Tibial nerve (tissue), 4 donors: ENCODE measurements at regions not wholly inside any gene's neighbourhood (a gene's known extent, or its start where the extent isn't known, plus 50 kb on each side); places are given as distances from the start of the nearest gene placed in this dataset.

Source experiments
- DNase-seq, 2 donors: peaks; one replicate each; pipeline ENCODE4 v3.0.0-alpha.2; 2019; ENCODE audit warnings: low spot score in 2 of 2
- H3K27ac ChIP-seq, 4 donors: fragments of 200-600 bp; sonication (generic) in 3 of 4; one replicate each; pipeline ENCODE4 v1.5.1; 2017 to 2019; ENCODE audit warnings: mild to moderate bottlenecking in 1 of 4
- H3K27me3 ChIP-seq, 2 donors: fragments of 200-600 bp; sonication (generic) in 1 of 2; one replicate each; pipeline versions ENCODE4 v1.5.1 to v1.6.0; 2017 to 2019
- H3K36me3 ChIP-seq, 3 donors: fragments of 200-600 bp; sonication (generic); one replicate each; pipeline ENCODE4 v1.5.1; 2018 to 2019
- H3K4me1 ChIP-seq, 4 donors: fragments of 200-600 bp; sonication (generic) in 3 of 4; one replicate each; pipeline ENCODE4 v1.5.1; 2017 to 2019
- H3K4me3 ChIP-seq, 4 donors: fragments of 200-600 bp; sonication (generic) in 3 of 4; one replicate each; pipeline ENCODE4 v1.5.1; 2017 to 2019; ENCODE audit warnings: mild to moderate bottlenecking in 1 of 4, moderate library complexity in 1 of 4
- H3K9me3 ChIP-seq, 4 donors: fragments of 200-600 bp; sonication (generic) in 3 of 4; one replicate each; pipeline ENCODE4 v1.5.1; 2017 to 2019
- EP300 ChIP-seq, 2 donors: sonication (generic); formaldehyde crosslinking; IDR thresholded peaks; one replicate each; pipeline ENCODE4 v1.6.1; 2017; ENCODE audit warnings: antibody characterized with exemption in 2 of 2, mild to moderate bottlenecking in 1 of 2
- POLR2A ChIP-seq, 2 donors: fragments of 450-650 bp; IDR thresholded peaks; one replicate each; pipeline ENCODE4 v1.6.1; 2017; ENCODE audit warnings: antibody characterized with exemption in 2 of 2, mild to moderate bottlenecking in 2 of 2, moderate library complexity in 2 of 2
- WGBS, 2 donors: methylation state at CpG; one replicate each; pipeline ENCODE4 v1.1.5; 2018; 5-methylcytosine and 5-hydroxymethylcytosine counted together
- TF ChIP-seq, protein P1 (sequence below), 5 experiments: fragments of 200-600 bp in 3 of 5; fragments of 450-650 bp in 2 of 5; sonication (generic) in 3 of 5; IDR thresholded peaks; one replicate each; pipeline ENCODE4 v1.5.1; 2016 to 2019; ENCODE audit warnings: antibody characterized with exemption in 5 of 5, mild to moderate bottlenecking in 3 of 5, moderate library complexity in 2 of 5

DNA sequence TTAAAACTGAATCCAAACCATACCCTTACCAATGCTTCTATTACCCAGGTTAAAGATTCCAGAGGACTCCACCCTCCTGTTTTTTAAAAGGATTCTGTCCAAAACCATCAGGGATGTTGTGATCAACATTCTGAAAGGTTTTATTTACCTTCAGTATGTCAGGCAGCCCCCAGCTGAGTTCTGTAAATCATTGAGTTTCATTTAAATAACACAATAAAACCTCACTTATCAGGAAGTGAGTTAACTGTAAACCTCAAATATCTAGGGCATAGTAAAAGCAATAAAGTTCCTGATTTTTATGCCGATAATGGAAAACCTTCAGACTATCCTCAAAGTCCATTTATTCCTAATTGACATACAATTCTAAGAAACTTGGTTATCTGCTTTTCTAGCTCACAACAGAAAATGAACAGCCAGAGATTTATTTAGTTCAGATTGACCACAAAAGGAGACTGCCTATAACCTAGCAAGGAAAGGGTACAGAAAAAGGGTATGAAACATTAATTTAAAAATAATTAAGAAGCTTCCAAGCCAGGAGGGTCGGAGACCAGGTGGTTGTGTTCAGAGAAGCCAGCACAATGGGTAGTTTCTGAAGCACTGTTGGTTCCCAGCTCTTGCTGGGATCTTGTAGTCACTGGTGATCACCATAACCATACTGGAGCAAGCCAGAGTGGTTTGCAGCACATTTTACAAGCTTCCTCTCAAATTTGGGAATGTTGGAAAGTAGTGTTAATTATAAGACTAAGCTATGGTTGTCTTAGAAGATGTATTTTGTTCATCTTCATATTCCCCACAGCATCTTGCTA, 336.4 kb upstream of the FMN2 start:
- H3K36me3 ChIP-seq, result no peaks in the 10 kb centered on the region
- H3K9me3 ChIP-seq, result no peaks in the 10 kb centered on the region
- H3K27me3 ChIP-seq, result no peaks in the 10 kb centered on the region
- H3K4me1 ChIP-seq, result no peaks in the 10 kb centered on the region
- no peak for TF ChIP-seq POLR2A (IDR thresholded peaks at IDR 0.05)
- TF ChIP-seq, protein P1, sequence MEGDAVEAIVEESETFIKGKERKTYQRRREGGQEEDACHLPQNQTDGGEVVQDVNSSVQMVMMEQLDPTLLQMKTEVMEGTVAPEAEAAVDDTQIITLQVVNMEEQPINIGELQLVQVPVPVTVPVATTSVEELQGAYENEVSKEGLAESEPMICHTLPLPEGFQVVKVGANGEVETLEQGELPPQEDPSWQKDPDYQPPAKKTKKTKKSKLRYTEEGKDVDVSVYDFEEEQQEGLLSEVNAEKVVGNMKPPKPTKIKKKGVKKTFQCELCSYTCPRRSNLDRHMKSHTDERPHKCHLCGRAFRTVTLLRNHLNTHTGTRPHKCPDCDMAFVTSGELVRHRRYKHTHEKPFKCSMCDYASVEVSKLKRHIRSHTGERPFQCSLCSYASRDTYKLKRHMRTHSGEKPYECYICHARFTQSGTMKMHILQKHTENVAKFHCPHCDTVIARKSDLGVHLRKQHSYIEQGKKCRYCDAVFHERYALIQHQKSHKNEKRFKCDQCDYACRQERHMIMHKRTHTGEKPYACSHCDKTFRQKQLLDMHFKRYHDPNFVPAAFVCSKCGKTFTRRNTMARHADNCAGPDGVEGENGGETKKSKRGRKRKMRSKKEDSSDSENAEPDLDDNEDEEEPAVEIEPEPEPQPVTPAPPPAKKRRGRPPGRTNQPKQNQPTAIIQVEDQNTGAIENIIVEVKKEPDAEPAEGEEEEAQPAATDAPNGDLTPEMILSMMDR (IDR thresholded peaks at IDR 0.05), result no peak
- no peak for TF ChIP-seq EP300 (IDR thresholded peaks at IDR 0.05)
- no peak for DNase-seq
- H3K27ac ChIP-seq, result no peak overlapping the region
- no peak overlapping the region for H3K4me3 ChIP-seq
- WGBS, 2 donors, result 55 to 75% methylated on average over 2 of the region's 2 CpGs

DNA sequence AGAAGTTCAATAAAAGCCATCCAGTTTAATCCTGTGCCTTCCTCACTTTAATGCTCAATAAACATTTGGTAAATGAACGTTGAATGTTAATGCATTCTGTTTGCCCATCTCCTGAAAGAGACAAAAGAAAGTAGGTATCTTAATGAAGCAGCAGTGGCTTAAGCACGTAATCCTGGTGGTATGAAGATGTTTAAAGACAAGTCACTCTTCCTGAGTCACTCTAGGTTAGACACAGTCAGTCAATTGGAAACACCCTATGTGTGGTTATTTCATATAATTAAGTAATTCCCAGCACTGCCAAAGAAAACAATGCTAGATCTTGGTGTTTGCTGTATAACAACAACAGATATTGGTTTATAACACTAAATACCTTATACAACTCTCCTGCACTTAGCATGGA, 334.0 kb upstream of the FMN2 start:
- no peak overlapping the region for H3K27ac ChIP-seq
- H3K4me1 ChIP-seq, result no peaks in the 10 kb centered on the region
- no peaks in the 10 kb centered on the region for H3K27me3 ChIP-seq
- 83 to 91% methylated on average over 2 of the region's 2 CpGs for WGBS, 2 donors
- H3K9me3 ChIP-seq, result no peaks in the 10 kb centered on the region
- no peaks in the 10 kb centered on the region for H3K36me3 ChIP-seq
- TF ChIP-seq, protein P1 (IDR thresholded peaks at IDR 0.05), result no peak
- TF ChIP-seq EP300 (IDR thresholded peaks at IDR 0.05) (no peak), POLR2A (IDR thresholded peaks at IDR 0.05) (no peak)
- no peak for DNase-seq
- H3K4me3 ChIP-seq, result no peak overlapping the region

DNA sequence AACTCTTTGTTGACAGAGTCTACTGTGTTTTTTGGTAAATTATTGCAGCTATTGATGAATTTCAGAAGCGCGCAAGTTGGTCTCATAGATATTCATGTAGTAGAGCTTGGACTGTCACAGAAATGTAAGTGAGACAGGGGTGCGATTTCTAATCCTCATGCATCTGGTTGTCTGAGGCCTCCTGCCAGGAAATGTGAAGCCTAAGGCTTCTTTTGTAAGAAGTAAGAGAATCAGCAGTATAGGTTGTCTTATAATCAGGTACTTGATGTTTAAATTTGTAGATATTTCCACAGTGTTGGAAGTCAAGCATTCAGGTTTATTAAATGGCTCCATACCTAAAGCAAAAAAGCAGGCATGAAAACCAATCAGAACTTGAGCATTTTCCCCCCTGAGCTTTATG, 332.9 kb upstream of the FMN2 start:
- Histone ChIP-seq H3K27me3 (no peaks in the 10 kb centered on the region), H3K9me3 (no peaks in the 10 kb centered on the region), H3K4me1 (no peaks in the 10 kb centered on the region), H3K36me3 (no peaks in the 10 kb centered on the region), H3K27ac (no peak overlapping the region), H3K4me3 (no peak overlapping the region)
- no peak for TF ChIP-seq EP300 (IDR thresholded peaks at IDR 0.05)
- TF ChIP-seq, protein P1 (IDR thresholded peaks at IDR 0.05), result no peak
- no peak for TF ChIP-seq POLR2A (IDR thresholded peaks at IDR 0.05)
- WGBS, 2 donors, result 95% methylated on average over 3 of the region's 3 CpGs
- DNase-seq, result no peak

DNA sequence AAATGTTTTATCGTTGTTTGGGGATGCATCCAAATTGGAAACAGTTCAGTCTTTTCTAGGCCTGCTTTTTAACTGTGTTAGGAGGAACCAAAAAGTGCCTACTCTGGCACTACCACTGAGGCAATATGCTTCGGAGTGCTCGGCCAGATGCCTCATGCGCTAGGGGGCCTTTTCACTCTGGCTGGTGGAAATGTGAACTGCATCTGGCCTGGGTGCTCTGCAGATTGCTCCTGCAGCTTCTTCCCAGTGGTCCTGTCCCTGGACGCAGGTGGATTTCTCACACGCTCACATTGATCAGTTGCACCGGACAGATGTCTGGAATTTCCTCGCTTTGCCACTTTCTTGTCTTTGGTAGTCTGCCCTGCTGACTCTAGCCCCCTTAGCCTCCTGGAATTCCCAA, 330.2 kb upstream of the FMN2 start:
- DNase-seq, result no peak
- Histone ChIP-seq H3K9me3 (no peaks in the 10 kb centered on the region), H3K36me3 (no peaks in the 10 kb centered on the region), H3K4me3 (no peak overlapping the region), H3K27ac (no peak overlapping the region), H3K27me3 (no peaks in the 10 kb centered on the region), H3K4me1 (no peaks in the 10 kb centered on the region)
- TF ChIP-seq, protein P1 (IDR thresholded peaks at IDR 0.05), result no peak
- no peak for TF ChIP-seq EP300 (IDR thresholded peaks at IDR 0.05)
- TF ChIP-seq POLR2A (IDR thresholded peaks at IDR 0.05), result no peak
- 91 to 96% methylated on average over 8 of the region's 8 CpGs for WGBS, 2 donors

DNA sequence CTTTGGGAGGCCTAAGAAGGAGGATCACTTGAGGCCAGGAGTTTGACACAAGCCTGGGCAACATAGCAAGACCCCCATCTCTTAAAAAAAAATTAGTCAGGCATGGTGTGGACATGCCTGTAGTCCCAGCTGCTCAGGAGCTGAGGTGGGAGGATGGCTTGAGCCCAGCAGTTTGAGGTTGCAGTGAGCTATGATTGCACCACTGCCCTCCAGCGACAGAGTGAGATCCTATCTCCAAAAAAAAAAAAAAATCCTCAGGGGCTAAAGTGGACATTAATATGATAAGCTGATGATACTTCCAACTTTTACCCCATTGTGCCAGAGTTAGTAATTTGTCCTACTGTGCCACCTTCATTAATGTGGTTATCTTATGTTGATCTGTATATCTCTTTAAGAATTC, 327.8 kb upstream of the FMN2 start:
- Histone ChIP-seq H3K27me3 (no peaks in the 10 kb centered on the region), H3K36me3 (no peaks in the 10 kb centered on the region), H3K9me3 (no peaks in the 10 kb centered on the region), H3K4me3 (no peak overlapping the region), H3K4me1 (no peaks in the 10 kb centered on the region), H3K27ac (no peak overlapping the region)
- no peak for DNase-seq
- TF ChIP-seq POLR2A (IDR thresholded peaks at IDR 0.05) (no peak), EP300 (IDR thresholded peaks at IDR 0.05) (no peak)
- TF ChIP-seq, protein P1 (IDR thresholded peaks at IDR 0.05), result no peak
- 70 to 86% methylated on average over 1 of the region's 1 CpG for WGBS, 2 donors
